HepG2 (cell line): ENCODE measurements at regions not wholly inside any gene's neighbourhood (a gene's known extent, or its start where the extent isn't known, plus 50 kb on each side); places are given as distances from the start of the nearest gene placed in this dataset.

ENCODE experiments used
- ELF3 ChIP-seq: IDR thresholded peaks from 2 replicates; pipeline ENCODE4 v1.6.1; 2016; ENCODE audit warnings: missing genetic modification reagents, missing compliant biosample characterization
- ERF ChIP-seq: IDR thresholded peaks from 2 replicates; pipeline ENCODE4 v1.6.1; 2018; ENCODE audit warnings: missing biosample characterization, missing genetic modification reagents
- FOXA3 ChIP-seq: IDR thresholded peaks from 2 replicates; pipeline ENCODE4 v1.6.1; 2016; ENCODE audit warnings: missing genetic modification reagents, missing compliant biosample characterization
- FOXK1 ChIP-seq: sonication (generic); formaldehyde crosslinking; IDR thresholded peaks from 2 replicates; pipeline ENCODE4 v1.4.0; 2020; ENCODE audit warnings: low read depth, missing genetic modification reagents, borderline replicate concordance
- HNF4A ChIP-seq: sonication (generic); formaldehyde crosslinking; IDR thresholded peaks from 2 replicates; pipeline ENCODE4 v1.4.0; 2020; ENCODE audit warnings: missing genetic modification reagents
- RXRB ChIP-seq: IDR thresholded peaks from 2 replicates; pipeline ENCODE4 v1.6.1; 2016; ENCODE audit warnings: borderline replicate concordance, missing genetic modification reagents, missing compliant biosample characterization
- SAP130 ChIP-seq: IDR thresholded peaks from 2 replicates; pipeline ENCODE4 v1.6.1; 2016; ENCODE audit warnings: low read depth
- SIX4 ChIP-seq: sonication (generic); formaldehyde crosslinking; IDR thresholded peaks from 2 replicates; pipeline ENCODE4 v1.4.0; 2020; ENCODE audit warnings: missing genetic modification reagents
- TAF15 ChIP-seq: fragments of 200-400 bp; formaldehyde crosslinking; IDR thresholded peaks from one replicate; pipeline ENCODE4 v1.6.1; 2018; ENCODE audit warnings: mild to moderate bottlenecking, low read depth, low read length; ENCODE audit not compliant: poor library complexity, severe bottlenecking
- ZNF572 ChIP-seq: sonication (generic); formaldehyde crosslinking; IDR thresholded peaks from 2 replicates; pipeline ENCODE4 v1.5.1; 2020; ENCODE audit warnings: mild to moderate bottlenecking, missing genetic modification reagents
- ZSCAN9 ChIP-seq: IDR thresholded peaks from 2 replicates; pipeline ENCODE4 v1.6.1; 2016; ENCODE audit warnings: borderline replicate concordance
- TF ChIP-seq, protein P1 (sequence below): IDR thresholded peaks from 2 replicates; pipeline ENCODE4 v1.4.0; 2020; ENCODE audit warnings: mild to moderate bottlenecking, missing genetic modification reagents
- TF ChIP-seq, protein P2 (sequence below): sonication (generic); formaldehyde crosslinking; IDR thresholded peaks from 2 replicates; pipeline ENCODE4 v1.4.0; 2020; ENCODE audit warnings: missing genetic modification reagents, borderline replicate concordance
- TF ChIP-seq, protein P3 (sequence below): sonication (generic); formaldehyde crosslinking; conservative IDR thresholded peaks from 2 replicates; pipeline ENCODE4 v1.4.0; 2020; ENCODE audit warnings: missing genetic modification reagents
- TF ChIP-seq, protein P4 (sequence below): sonication (generic); formaldehyde crosslinking; IDR thresholded peaks from 2 replicates; pipeline ENCODE4 v1.5.0; 2020; ENCODE audit warnings: mild to moderate bottlenecking, missing genetic modification reagents, borderline replicate concordance

DNA sequence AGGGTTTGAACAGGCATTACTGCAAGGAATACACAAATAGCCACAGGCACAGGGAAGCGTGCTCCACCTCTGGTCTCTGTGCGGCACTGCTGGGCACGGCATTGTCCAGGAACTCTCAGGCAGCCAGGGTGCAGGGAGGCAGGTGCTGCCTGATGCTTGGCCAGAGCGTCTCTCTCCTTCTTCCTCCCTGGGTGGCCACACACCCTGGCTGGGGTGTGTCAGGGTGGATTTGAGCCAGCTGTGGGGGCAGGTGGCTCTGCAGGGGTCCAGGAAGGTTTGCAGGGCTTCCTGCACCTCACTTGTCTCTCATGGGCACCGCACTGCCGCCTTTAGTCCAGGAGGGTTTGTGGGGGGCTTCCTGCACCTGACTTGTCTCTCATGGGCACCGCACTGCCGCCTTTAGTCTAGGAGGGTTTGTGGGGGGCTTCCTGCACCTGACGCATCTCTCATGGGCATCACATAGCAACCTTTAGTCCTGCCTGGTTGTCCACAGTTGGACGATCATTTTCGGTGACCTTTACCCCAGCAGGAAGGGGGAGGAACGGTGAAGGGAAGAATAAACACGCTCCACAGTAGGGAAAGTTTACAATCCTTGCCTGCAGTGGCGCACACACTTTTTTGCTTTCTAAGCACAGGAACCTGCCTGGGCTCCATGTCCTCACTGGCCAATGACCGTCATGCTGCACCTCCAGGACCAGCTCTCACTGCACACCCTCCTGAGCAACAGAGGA lies 332.9 kb downstream of the EIPR1 start (continued):
- TF ChIP-seq, protein P1, sequence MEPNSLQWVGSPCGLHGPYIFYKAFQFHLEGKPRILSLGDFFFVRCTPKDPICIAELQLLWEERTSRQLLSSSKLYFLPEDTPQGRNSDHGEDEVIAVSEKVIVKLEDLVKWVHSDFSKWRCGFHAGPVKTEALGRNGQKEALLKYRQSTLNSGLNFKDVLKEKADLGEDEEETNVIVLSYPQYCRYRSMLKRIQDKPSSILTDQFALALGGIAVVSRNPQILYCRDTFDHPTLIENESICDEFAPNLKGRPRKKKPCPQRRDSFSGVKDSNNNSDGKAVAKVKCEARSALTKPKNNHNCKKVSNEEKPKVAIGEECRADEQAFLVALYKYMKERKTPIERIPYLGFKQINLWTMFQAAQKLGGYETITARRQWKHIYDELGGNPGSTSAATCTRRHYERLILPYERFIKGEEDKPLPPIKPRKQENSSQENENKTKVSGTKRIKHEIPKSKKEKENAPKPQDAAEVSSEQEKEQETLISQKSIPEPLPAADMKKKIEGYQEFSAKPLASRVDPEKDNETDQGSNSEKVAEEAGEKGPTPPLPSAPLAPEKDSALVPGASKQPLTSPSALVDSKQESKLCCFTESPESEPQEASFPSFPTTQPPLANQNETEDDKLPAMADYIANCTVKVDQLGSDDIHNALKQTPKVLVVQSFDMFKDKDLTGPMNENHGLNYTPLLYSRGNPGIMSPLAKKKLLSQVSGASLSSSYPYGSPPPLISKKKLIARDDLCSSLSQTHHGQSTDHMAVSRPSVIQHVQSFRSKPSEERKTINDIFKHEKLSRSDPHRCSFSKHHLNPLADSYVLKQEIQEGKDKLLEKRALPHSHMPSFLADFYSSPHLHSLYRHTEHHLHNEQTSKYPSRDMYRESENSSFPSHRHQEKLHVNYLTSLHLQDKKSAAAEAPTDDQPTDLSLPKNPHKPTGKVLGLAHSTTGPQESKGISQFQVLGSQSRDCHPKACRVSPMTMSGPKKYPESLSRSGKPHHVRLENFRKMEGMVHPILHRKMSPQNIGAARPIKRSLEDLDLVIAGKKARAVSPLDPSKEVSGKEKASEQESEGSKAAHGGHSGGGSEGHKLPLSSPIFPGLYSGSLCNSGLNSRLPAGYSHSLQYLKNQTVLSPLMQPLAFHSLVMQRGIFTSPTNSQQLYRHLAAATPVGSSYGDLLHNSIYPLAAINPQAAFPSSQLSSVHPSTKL (CRISPR knock-in tag), result peak; percentile 51; the same call in 1 of the 2 replicates
- TF ChIP-seq ERF (CRISPR knock-in tag) (0 out of 2 replicates have a peak, but pooled peaks have one; percentile 49), ZNF572 (no peak), ELF3 (CRISPR knock-in tag) (peak; percentile 53; the same call in 1 of the 2 replicates), FOXA3 (peak; percentile 75), ZSCAN9 (CRISPR knock-in tag) (no peak), SAP130 (0 out of 2 replicates have a peak, but pooled peaks have one; percentile 20), FOXK1 (CRISPR knock-in tag) (peak; percentile 76; the same call in 1 of the 2 replicates), SIX4 (CRISPR knock-in tag) (no peak), RXRB (peak; percentile 96), HNF4A (CRISPR knock-in tag) (peak; percentile 87), TAF15 (no peak)
- TF ChIP-seq, protein P2, sequence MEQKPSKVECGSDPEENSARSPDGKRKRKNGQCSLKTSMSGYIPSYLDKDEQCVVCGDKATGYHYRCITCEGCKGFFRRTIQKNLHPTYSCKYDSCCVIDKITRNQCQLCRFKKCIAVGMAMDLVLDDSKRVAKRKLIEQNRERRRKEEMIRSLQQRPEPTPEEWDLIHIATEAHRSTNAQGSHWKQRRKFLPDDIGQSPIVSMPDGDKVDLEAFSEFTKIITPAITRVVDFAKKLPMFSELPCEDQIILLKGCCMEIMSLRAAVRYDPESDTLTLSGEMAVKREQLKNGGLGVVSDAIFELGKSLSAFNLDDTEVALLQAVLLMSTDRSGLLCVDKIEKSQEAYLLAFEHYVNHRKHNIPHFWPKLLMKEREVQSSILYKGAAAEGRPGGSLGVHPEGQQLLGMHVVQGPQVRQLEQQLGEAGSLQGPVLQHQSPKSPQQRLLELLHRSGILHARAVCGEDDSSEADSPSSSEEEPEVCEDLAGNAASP (CRISPR knock-in tag), result no peak
- TF ChIP-seq, protein P3, sequence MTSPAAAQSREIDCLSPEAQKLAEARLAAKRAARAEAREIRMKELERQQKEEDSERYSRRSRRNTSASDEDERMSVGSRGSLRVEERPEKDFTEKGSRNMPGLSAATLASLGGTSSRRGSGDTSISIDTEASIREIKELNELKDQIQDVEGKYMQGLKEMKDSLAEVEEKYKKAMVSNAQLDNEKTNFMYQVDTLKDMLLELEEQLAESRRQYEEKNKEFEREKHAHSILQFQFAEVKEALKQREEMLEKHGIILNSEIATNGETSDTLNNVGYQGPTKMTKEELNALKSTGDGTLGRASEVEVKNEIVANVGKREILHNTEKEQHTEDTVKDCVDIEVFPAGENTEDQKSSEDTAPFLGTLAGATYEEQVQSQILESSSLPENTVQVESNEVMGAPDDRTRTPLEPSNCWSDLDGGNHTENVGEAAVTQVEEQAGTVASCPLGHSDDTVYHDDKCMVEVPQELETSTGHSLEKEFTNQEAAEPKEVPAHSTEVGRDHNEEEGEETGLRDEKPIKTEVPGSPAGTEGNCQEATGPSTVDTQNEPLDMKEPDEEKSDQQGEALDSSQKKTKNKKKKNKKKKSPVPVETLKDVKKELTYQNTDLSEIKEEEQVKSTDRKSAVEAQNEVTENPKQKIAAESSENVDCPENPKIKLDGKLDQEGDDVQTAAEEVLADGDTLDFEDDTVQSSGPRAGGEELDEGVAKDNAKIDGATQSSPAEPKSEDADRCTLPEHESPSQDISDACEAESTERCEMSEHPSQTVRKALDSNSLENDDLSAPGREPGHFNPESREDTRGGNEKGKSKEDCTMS, result no peak
- TF ChIP-seq, protein P4, sequence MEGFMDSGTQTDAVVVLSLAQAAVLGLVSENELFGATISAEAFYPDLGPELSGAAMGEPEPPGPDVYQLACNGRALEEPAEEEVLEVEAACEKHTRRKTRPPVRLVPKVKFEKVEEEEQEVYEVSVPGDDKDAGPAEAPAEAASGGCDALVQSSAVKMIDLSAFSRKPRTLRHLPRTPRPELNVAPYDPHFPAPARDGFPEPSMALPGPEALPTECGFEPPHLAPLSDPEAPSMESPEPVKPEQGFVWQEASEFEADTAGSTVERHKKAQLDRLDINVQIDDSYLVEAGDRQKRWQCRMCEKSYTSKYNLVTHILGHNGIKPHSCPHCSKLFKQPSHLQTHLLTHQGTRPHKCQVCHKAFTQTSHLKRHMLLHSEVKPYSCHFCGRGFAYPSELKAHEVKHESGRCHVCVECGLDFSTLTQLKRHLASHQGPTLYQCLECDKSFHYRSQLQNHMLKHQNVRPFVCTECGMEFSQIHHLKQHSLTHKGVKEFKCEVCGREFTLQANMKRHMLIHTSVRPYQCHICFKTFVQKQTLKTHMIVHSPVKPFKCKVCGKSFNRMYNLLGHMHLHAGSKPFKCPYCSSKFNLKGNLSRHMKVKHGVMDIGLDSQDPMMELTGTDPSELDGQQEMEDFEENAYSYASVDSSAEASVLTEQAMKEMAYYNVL (CRISPR knock-in tag), result peak; percentile 36; the same call in 1 of the 2 replicates
